Upper lobe of left lung (tissue), 4 donors: ENCODE measurements at regions not wholly inside any gene's neighbourhood (a gene's known extent, or its start where the extent isn't known, plus 50 kb on each side); places are given as distances from the start of the nearest gene placed in this dataset.

Experiments
- POLR2A ChIP-seq, 4 donors: fragments of 450-650 bp; IDR thresholded peaks; one replicate each; pipeline ENCODE4 v1.5.1; 2016 to 2017; ENCODE audit warnings: antibody characterized with exemption in 4 of 4, mild to moderate bottlenecking in 2 of 4
- POLR2AphosphoS5 ChIP-seq, 2 donors: sonication (generic); formaldehyde crosslinking; IDR thresholded peaks; one replicate each; pipeline ENCODE4 v1.5.1; 2017; ENCODE audit warnings: antibody characterized with exemption in 2 of 2
- TF ChIP-seq, protein P1 (sequence below), 6 experiments: fragments of 450-650 bp in 4 of 6; fragments of 200-600 bp in 2 of 6; sonication (generic) in 2 of 6; IDR thresholded peaks; one replicate each; pipeline ENCODE4 v1.5.1; 2016 to 2019; ENCODE audit warnings: antibody characterized with exemption in 6 of 6

DNA sequence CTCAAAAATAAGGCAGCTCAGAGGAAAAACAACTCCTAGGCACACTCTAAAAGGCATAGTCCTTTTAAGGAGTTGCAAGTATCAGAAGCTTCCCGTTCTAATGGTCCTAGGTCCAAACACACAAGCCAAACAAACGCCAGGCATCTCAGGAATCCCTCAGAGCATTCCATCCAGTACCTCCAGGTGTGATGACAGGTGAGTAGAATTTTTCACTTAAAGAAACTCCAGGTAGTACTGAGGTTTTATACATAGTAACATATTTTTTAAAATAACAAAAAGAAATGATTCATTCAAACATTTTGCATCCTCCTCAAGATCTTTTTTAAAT, 1092.3 kb downstream of the TUSC7 start:
- TF ChIP-seq, protein P1, sequence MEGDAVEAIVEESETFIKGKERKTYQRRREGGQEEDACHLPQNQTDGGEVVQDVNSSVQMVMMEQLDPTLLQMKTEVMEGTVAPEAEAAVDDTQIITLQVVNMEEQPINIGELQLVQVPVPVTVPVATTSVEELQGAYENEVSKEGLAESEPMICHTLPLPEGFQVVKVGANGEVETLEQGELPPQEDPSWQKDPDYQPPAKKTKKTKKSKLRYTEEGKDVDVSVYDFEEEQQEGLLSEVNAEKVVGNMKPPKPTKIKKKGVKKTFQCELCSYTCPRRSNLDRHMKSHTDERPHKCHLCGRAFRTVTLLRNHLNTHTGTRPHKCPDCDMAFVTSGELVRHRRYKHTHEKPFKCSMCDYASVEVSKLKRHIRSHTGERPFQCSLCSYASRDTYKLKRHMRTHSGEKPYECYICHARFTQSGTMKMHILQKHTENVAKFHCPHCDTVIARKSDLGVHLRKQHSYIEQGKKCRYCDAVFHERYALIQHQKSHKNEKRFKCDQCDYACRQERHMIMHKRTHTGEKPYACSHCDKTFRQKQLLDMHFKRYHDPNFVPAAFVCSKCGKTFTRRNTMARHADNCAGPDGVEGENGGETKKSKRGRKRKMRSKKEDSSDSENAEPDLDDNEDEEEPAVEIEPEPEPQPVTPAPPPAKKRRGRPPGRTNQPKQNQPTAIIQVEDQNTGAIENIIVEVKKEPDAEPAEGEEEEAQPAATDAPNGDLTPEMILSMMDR (IDR thresholded peaks at IDR 0.05) = no peak
- TF ChIP-seq POLR2AphosphoS5 (IDR thresholded peaks at IDR 0.05) = no peak
- no peak for TF ChIP-seq POLR2A (IDR thresholded peaks at IDR 0.05)
